HEK293 (cell line): ENCODE measurements at regions not wholly inside any gene's neighbourhood (a gene's known extent, or its start where the extent isn't known, plus 50 kb on each side); places are given as distances from the start of the nearest gene placed in this dataset.
A peak's percentile ranks its signal among the peaks of the same experiment; 100 is the strongest.

Source experiments
- GLI4 ChIP-seq: fragments of 450-650 bp; formaldehyde crosslinking; IDR thresholded peaks from 2 replicates; pipeline ENCODE4 v1.5.1; 2016; ENCODE audit warnings: missing biosample characterization, missing genetic modification characterization
- HOXC10 ChIP-seq: sonication (generic); formaldehyde crosslinking; IDR thresholded peaks from 2 replicates; pipeline ENCODE4 v1.8.1; 2023; ENCODE audit warnings: mild to moderate bottlenecking, missing genetic modification reagents
- KLF9 ChIP-seq: fragments of 450-650 bp; formaldehyde crosslinking; IDR thresholded peaks from 2 replicates; pipeline ENCODE4 v1.5.1; 2016; ENCODE audit warnings: missing biosample characterization, missing genetic modification characterization, low read depth
- SALL2 ChIP-seq: fragments of 450-650 bp; formaldehyde crosslinking; IDR thresholded peaks from 2 replicates; pipeline ENCODE4 v1.5.0; 2017; ENCODE audit warnings: missing biosample characterization, mild to moderate bottlenecking, missing genetic modification characterization, borderline replicate concordance
- SCRT1 ChIP-seq: fragments of 450-650 bp; formaldehyde crosslinking; IDR thresholded peaks from 2 replicates; pipeline ENCODE4 v1.5.1; 2016; ENCODE audit warnings: missing biosample characterization, missing genetic modification characterization, borderline replicate concordance
- YY1 ChIP-seq: fragments of 450-650 bp; formaldehyde crosslinking; IDR thresholded peaks from 2 replicates; pipeline ENCODE4 v1.5.1; 2018; ENCODE audit warnings: missing biosample characterization, missing genetic modification characterization
- ZBTB20 ChIP-seq: fragments of 450-650 bp; formaldehyde crosslinking; IDR thresholded peaks from 2 replicates; pipeline ENCODE4 v1.5.1; 2016; ENCODE audit warnings: missing biosample characterization, missing genetic modification characterization
- ZBTB44 ChIP-seq: fragments of 450-650 bp; IDR thresholded peaks from 2 replicates; pipeline ENCODE4 v1.5.1; 2018; ENCODE audit warnings: missing biosample characterization, mild to moderate bottlenecking, missing genetic modification characterization
- ZBTB8A ChIP-seq: fragments of 450-650 bp; formaldehyde crosslinking; IDR thresholded peaks from 2 replicates; pipeline ENCODE4 v1.5.1; 2016; ENCODE audit warnings: missing biosample characterization, missing genetic modification characterization
- ZFP3 ChIP-seq: fragments of 450-650 bp; formaldehyde crosslinking; IDR thresholded peaks from 2 replicates; pipeline ENCODE4 v1.5.1; 2016; ENCODE audit warnings: low read depth, missing biosample characterization, missing genetic modification characterization
- ZNF132 ChIP-seq: fragments of 450-650 bp; formaldehyde crosslinking; IDR thresholded peaks from 2 replicates; pipeline ENCODE4 v1.5.1; 2017; ENCODE audit warnings: missing biosample characterization, missing genetic modification characterization, borderline replicate concordance
- ZNF133 ChIP-seq: fragments of 450-650 bp; formaldehyde crosslinking; IDR thresholded peaks from 2 replicates; pipeline ENCODE4 v1.5.1; 2016; ENCODE audit warnings: missing biosample characterization, missing genetic modification characterization
- ZNF146 ChIP-seq: fragments of 450-650 bp; formaldehyde crosslinking; IDR thresholded peaks from 2 replicates; pipeline ENCODE4 v1.5.1; 2016; ENCODE audit warnings: missing biosample characterization, missing genetic modification characterization
- ZNF169 ChIP-seq: fragments of 450-650 bp; formaldehyde crosslinking; IDR thresholded peaks from 2 replicates; pipeline ENCODE4 v1.5.1; 2016; ENCODE audit warnings: missing biosample characterization, missing genetic modification characterization
- ZNF19 ChIP-seq: fragments of 450-650 bp; formaldehyde crosslinking; IDR thresholded peaks from 2 replicates; pipeline ENCODE4; 2016; ENCODE audit warnings: missing biosample characterization, missing genetic modification characterization, low read depth
- ZNF211 ChIP-seq: fragments of 450-650 bp; formaldehyde crosslinking; IDR thresholded peaks from 2 replicates; pipeline ENCODE4 v1.5.1; 2016; ENCODE audit warnings: low read depth, missing biosample characterization, missing genetic modification characterization
- ZNF214 ChIP-seq: fragments of 450-650 bp; formaldehyde crosslinking; IDR thresholded peaks from 2 replicates; pipeline ENCODE4 v1.5.1; 2017; ENCODE audit warnings: missing biosample characterization, mild to moderate bottlenecking, missing genetic modification characterization, borderline replicate concordance
- ZNF311 ChIP-seq: fragments of 450-650 bp; formaldehyde crosslinking; IDR thresholded peaks from 2 replicates; pipeline ENCODE4 v1.5.1; 2017; ENCODE audit warnings: missing biosample characterization, missing genetic modification characterization, borderline replicate concordance
- ZNF341 ChIP-seq: fragments of 450-650 bp; formaldehyde crosslinking; IDR thresholded peaks from 2 replicates; pipeline ENCODE4; 2016; ENCODE audit warnings: low read depth, missing biosample characterization, missing genetic modification characterization
- ZNF362 ChIP-seq: fragments of 450-650 bp; formaldehyde crosslinking; IDR thresholded peaks from 2 replicates; pipeline ENCODE4 v1.5.1; 2016; ENCODE audit warnings: missing biosample characterization, missing genetic modification characterization
- ZNF416 ChIP-seq: fragments of 450-650 bp; formaldehyde crosslinking; IDR thresholded peaks from 2 replicates; pipeline ENCODE4 v1.5.1; 2016; ENCODE audit warnings: missing biosample characterization, missing genetic modification characterization
- ZNF423 ChIP-seq: fragments of 450-650 bp; formaldehyde crosslinking; IDR thresholded peaks from 2 replicates; pipeline ENCODE4 v1.5.1; 2016; ENCODE audit warnings: missing biosample characterization, missing genetic modification characterization
- ZNF473 ChIP-seq: fragments of 450-650 bp; formaldehyde crosslinking; IDR thresholded peaks from 2 replicates; pipeline ENCODE4 v1.5.1; 2017; ENCODE audit warnings: missing biosample characterization, missing genetic modification characterization
- ZNF510 ChIP-seq: fragments of 450-650 bp; formaldehyde crosslinking; IDR thresholded peaks from 2 replicates; pipeline ENCODE4 v1.5.1; 2018; ENCODE audit warnings: mild to moderate bottlenecking, missing genetic modification characterization, missing biosample characterization; ENCODE audit not compliant: insufficient replicate concordance
- ZNF548 ChIP-seq: fragments of 450-650 bp; formaldehyde crosslinking; IDR thresholded peaks from 2 replicates; pipeline ENCODE4 v1.5.1; 2016; ENCODE audit warnings: missing biosample characterization, missing genetic modification characterization
- ZNF561 ChIP-seq: fragments of 450-650 bp; IDR thresholded peaks from 2 replicates; pipeline ENCODE4 v1.5.1; 2018; ENCODE audit warnings: missing biosample characterization, missing genetic modification characterization, borderline replicate concordance
- ZNF585B ChIP-seq: fragments of 450-650 bp; formaldehyde crosslinking; IDR thresholded peaks from 2 replicates; pipeline ENCODE4 v1.5.1; 2016; ENCODE audit warnings: missing biosample characterization, missing genetic modification characterization
- ZNF621 ChIP-seq: fragments of 450-650 bp; formaldehyde crosslinking; IDR thresholded peaks from 2 replicates; pipeline ENCODE4 v1.5.1; 2017; ENCODE audit warnings: missing biosample characterization, missing genetic modification characterization
- ZNF623 ChIP-seq: fragments of 450-650 bp; formaldehyde crosslinking; IDR thresholded peaks from 2 replicates; pipeline ENCODE4 v1.5.1; 2016; ENCODE audit warnings: missing biosample characterization, missing genetic modification characterization
- ZNF626 ChIP-seq: fragments of 450-650 bp; sonication (Bioruptor Pico); formaldehyde crosslinking; IDR thresholded peaks from 2 replicates; pipeline ENCODE4 v1.5.1; 2018; ENCODE audit warnings: missing biosample characterization, missing genetic modification characterization, inconsistent platforms
- ZNF639 ChIP-seq: fragments of 450-650 bp; formaldehyde crosslinking; IDR thresholded peaks from 2 replicates; pipeline ENCODE4 v1.5.1; 2016; ENCODE audit warnings: missing biosample characterization, missing genetic modification characterization
- ZNF645 ChIP-seq: fragments of 450-650 bp; formaldehyde crosslinking; IDR thresholded peaks from 2 replicates; pipeline ENCODE4; 2016; ENCODE audit warnings: missing biosample characterization, missing genetic modification characterization
- ZNF777 ChIP-seq: fragments of 450-650 bp; formaldehyde crosslinking; IDR thresholded peaks from 2 replicates; pipeline ENCODE4 v1.5.1; 2017; ENCODE audit warnings: missing biosample characterization, missing genetic modification characterization, borderline replicate concordance
- ZSCAN4 ChIP-seq: fragments of 450-650 bp; formaldehyde crosslinking; IDR thresholded peaks from 2 replicates; pipeline ENCODE4 v1.5.1; 2017; ENCODE audit warnings: missing biosample characterization, missing genetic modification characterization
- ZSCAN5A ChIP-seq: fragments of 450-650 bp; formaldehyde crosslinking; IDR thresholded peaks from 2 replicates; pipeline ENCODE4 v1.5.1; 2016; ENCODE audit warnings: missing biosample characterization, missing genetic modification characterization

GRCh38 chr6:26311012-26311384, 54.0 kb upstream of the BTN3A2 start (continued):
- TF ChIP-seq GLI4 (tag by site-specific recombination): no peak
- TF ChIP-seq SALL2 (tag by site-specific recombination): no peak
- TF ChIP-seq ZNF169 (tag by site-specific recombination): no peak
- TF ChIP-seq ZNF510 (tag by site-specific recombination): no peak
- TF ChIP-seq YY1 (tag by site-specific recombination): no peak
- 0 out of 2 replicates have a peak, but pooled peaks have one; percentile 35 for TF ChIP-seq ZBTB20 (tag by site-specific recombination)
- TF ChIP-seq ZNF19 (tag by site-specific recombination): no peak
- TF ChIP-seq HOXC10 (CRISPR knock-in tag): no peak
- no peak for TF ChIP-seq ZNF311 (tag by site-specific recombination)
- TF ChIP-seq ZNF639: 0 out of 2 replicates have a peak, but pooled peaks have one; percentile 21
- no peak for TF ChIP-seq ZNF623 (tag by site-specific recombination)
- no peak for TF ChIP-seq ZNF473 (tag by site-specific recombination)
- no peak for TF ChIP-seq ZNF133
- TF ChIP-seq KLF9: no peak
- no peak for TF ChIP-seq ZNF416
- TF ChIP-seq ZNF362: no peak
- no peak for TF ChIP-seq ZFP3 (tag by site-specific recombination)
- TF ChIP-seq ZNF626 (tag by site-specific recombination): no peak
- TF ChIP-seq ZNF585B: no peak
- no peak for TF ChIP-seq ZNF146 (tag by site-specific recombination)
- TF ChIP-seq ZNF132 (tag by site-specific recombination): no peak
- no peak for TF ChIP-seq ZNF214
- no peak for TF ChIP-seq ZNF423 (tag by site-specific recombination)
- peak; percentile 49; the same call in 1 of the 2 replicates for TF ChIP-seq ZNF561 (tag by site-specific recombination)
- peak; percentile 13; the same call in 1 of the 2 replicates for TF ChIP-seq ZBTB8A
- TF ChIP-seq ZSCAN5A (tag by site-specific recombination): no peak
- no peak for TF ChIP-seq ZNF211
- no peak for TF ChIP-seq ZNF548 (tag by site-specific recombination)
- TF ChIP-seq ZBTB44: peak; percentile 62
- no peak for TF ChIP-seq ZNF645 (tag by site-specific recombination)
- no peak for TF ChIP-seq SCRT1 (tag by site-specific recombination)
- no peak for TF ChIP-seq ZNF777
- TF ChIP-seq ZNF341 (tag by site-specific recombination): no peak
- no peak for TF ChIP-seq ZSCAN4
- no peak for TF ChIP-seq ZNF621
